Loucy (cell line): ENCODE measurements at regions not wholly inside any gene's neighbourhood (a gene's known extent, or its start where the extent isn't known, plus 50 kb on each side); places are given as distances from the start of the nearest gene placed in this dataset.

Experiments used
- H2AFZ ChIP-seq: fragments of 200-600 bp; sonication (generic); 2 replicates; pipeline ENCODE4 v1.6.0; 2016; ENCODE audit warnings: antibody characterized with exemption, mild to moderate bottlenecking, low read length, moderate library complexity
- H3F3A ChIP-seq: fragments of 200-600 bp; 2 replicates; pipeline ENCODE4 v1.6.0; 2016; ENCODE audit warnings: antibody characterized with exemption, low read depth, mild to moderate bottlenecking
- H3K27me3 ChIP-seq: fragments of 200-600 bp; sonication (generic); 2 replicates; pipeline ENCODE4 v1.6.1; 2014; ENCODE audit warnings: low read length, mild to moderate bottlenecking; ENCODE audit not compliant: insufficient read depth, poor library complexity, severe bottlenecking
- H3K36me3 ChIP-seq: fragments of 200-600 bp; sonication (generic); 2 replicates; pipeline ENCODE4 v1.6.1; 2016; ENCODE audit warnings: low read length; ENCODE audit not compliant: insufficient read depth
- H3K4me1 ChIP-seq: fragments of 200-600 bp; sonication (generic); 2 replicates; pipeline ENCODE4 v1.5.1; 2014; ENCODE audit warnings: low read length, mild to moderate bottlenecking; ENCODE audit not compliant: insufficient read depth, poor library complexity, severe bottlenecking
- H3K4me2 ChIP-seq: fragments of 200-600 bp; sonication (generic); 2 replicates; pipeline ENCODE4 v1.6.0; 2014; ENCODE audit warnings: antibody characterized with exemption, low read length, low read depth, mild to moderate bottlenecking; ENCODE audit not compliant: poor library complexity, severe bottlenecking
- H3K4me3 ChIP-seq: fragments of 200-600 bp; sonication (generic); 2 replicates; pipeline ENCODE4 v1.5.1; 2014; ENCODE audit warnings: low read length, mild to moderate bottlenecking, mixed read lengths; ENCODE audit not compliant: poor library complexity, severe bottlenecking
- H3K79me2 ChIP-seq: fragments of 200-600 bp; sonication (generic); 2 replicates; pipeline ENCODE4 v1.6.1; 2014; ENCODE audit warnings: low read length; ENCODE audit not compliant: insufficient read depth
- H3K9ac ChIP-seq: fragments of 200-600 bp; sonication (generic); 2 replicates; pipeline ENCODE4 v1.6.0; 2014; ENCODE audit warnings: mild to moderate bottlenecking, low read depth, low read length, moderate library complexity; ENCODE audit not compliant: poor library complexity, severe bottlenecking
- H3K9me2 ChIP-seq: fragments of 200-600 bp; sonication (generic); replicated peaks from 2 replicates; pipeline ENCODE4 v1.6.1; 2016; ENCODE audit warnings: low read depth, low read length, mixed read lengths
- H3K9me3 ChIP-seq: fragments of 200-600 bp; sonication (generic); 2 replicates; pipeline ENCODE4 v1.6.1; 2014; ENCODE audit warnings: mild to moderate bottlenecking, antibody characterized with exemption, low read length, low read depth; ENCODE audit not compliant: insufficient read depth
- H4K20me1 ChIP-seq: fragments of 200-600 bp; sonication (generic); 2 replicates; pipeline ENCODE4 v1.6.0; 2014; ENCODE audit warnings: antibody characterized with exemption, low read length, mild to moderate bottlenecking; ENCODE audit not compliant: insufficient read depth, poor library complexity, severe bottlenecking
- CTCF ChIP-seq: fragments of 200-600 bp; sonication (generic); conservative IDR thresholded peaks from 2 replicates; pipeline ENCODE4 v1.5.1; 2014; ENCODE audit warnings: mild to moderate bottlenecking, antibody characterized with exemption, low read length
- EZH2phosphoT487 ChIP-seq: fragments of 200-600 bp; IDR thresholded peaks from 2 replicates; pipeline ENCODE4 v1.6.1; 2018; ENCODE audit warnings: antibody characterized with exemption, mild to moderate bottlenecking, moderate library complexity, borderline replicate concordance

DNA sequence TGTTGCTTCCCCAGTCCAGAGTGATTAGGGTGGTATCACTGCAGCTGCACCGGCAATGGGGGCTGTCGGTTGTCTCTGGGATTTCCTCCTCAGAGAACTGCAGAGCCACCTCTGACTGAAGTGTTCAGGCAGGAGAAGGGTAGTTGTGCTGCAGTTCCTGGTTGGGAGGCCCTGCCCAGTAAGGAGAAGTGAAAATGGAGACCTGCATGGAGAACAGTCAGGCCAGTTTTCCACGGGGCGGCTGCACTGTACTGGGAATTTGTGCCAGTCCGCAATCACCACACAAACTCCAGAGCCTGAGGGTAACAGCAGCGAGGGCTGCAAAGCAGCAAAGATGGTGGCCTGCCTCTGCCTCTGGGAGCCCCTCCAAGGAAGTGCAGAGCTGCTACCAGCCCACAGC is 58.1 kb upstream of the CCDC190 start:
- H3K79me2 ChIP-seq, result no peaks in the 10 kb centered on the region
- no peaks in the 10 kb centered on the region for H3F3A ChIP-seq
- no peaks in the 10 kb centered on the region for H4K20me1 ChIP-seq
- TF ChIP-seq CTCF (no peak), EZH2phosphoT487 (no peak)
- H3K9me2 ChIP-seq, result no peaks in the 10 kb centered on the region
- H2AFZ ChIP-seq, result no peak overlapping the region
- H3K9ac ChIP-seq, result no peak overlapping the region
- peaks cover 15% of the 10 kb centered on the region for H3K27me3 ChIP-seq
- H3K9me3 ChIP-seq, result no peaks in the 10 kb centered on the region
- H3K4me3 ChIP-seq, result no peak overlapping the region
- no peak overlapping the region for H3K4me2 ChIP-seq
- H3K36me3 ChIP-seq, result no peaks in the 10 kb centered on the region
- H3K4me1 ChIP-seq, result peaks cover 4% of the 10 kb centered on the region

DNA sequence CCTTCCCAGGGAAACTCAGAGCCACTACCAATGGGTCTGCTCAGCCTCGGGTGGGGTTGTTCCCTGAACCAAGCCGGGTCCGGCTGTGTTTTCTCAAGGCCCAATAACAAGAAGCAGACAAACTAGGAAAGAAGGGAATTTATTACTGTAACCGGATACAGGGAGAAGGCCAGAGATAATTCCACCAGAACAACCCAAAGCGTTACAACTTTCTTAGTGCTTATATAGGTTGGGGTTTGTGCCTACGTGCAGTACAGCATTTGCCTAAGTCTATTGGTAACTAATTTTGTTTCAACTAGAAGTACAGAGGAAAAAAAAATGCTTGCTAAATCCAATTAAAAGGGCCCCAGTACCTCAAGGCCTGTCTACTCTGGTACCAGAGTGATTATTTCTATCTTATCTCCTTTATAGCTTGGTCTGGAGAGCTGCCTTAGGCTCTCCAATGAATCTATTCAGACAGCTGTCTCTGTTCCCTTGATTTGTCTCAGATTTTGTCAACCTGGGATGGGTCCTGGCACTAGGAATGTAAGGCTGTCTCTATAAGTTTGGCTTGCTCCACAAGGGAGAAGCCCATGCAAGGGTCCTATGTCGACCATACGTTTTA is 57.3 kb upstream of the CCDC190 start:
- Histone ChIP-seq H2AFZ (no peak overlapping the region), H3K4me2 (no peak overlapping the region), H3K9ac (no peak overlapping the region), H3K9me2 (no peaks in the 10 kb centered on the region), H4K20me1 (no peaks in the 10 kb centered on the region), H3K27me3 (peaks cover 8% of the 10 kb centered on the region), H3K4me3 (no peak overlapping the region), H3K4me1 (peaks cover 4% of the 10 kb centered on the region), H3K9me3 (no peaks in the 10 kb centered on the region), H3K79me2 (no peaks in the 10 kb centered on the region), H3K36me3 (no peaks in the 10 kb centered on the region), H3F3A (no peaks in the 10 kb centered on the region)
- TF ChIP-seq EZH2phosphoT487 (no peak), CTCF (no peak)

DNA sequence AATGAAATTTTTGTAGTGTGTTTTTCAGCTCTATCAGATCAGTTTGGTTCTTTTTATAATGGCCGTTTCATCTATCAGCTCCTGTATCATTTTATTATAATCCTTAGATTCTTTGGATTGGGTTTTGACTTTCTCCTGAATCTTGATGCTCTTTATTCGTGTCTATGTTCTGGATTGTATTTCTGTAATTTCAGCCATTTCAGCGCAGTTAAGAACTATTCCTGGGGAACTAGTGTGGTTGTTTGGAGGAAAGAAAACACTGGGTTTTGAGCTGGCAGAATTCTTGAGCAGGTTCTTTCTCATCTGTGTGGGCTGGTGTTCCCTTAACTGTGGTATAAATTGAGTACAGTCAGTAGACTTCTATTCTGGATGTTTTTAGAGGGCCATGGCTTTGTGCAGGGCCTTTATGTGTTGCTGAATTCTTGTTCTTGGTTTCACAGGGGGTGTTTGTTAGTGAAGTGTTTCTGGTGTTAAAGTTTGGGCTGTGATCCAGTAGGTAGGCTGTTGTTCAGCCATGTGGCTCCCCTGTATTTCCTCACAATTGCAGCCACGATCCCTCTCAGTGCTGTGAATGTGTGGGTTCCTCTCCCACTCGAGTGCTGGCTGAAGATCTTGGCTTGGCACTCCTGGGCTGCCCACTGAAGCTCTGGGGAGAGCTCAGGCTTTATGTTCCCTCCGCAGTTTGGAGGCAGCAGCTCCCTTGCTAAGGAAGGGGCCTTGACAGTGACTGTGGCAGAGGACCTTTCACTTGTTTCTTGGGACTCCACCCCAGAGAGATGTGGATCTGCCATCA is 56.0 kb upstream of the CCDC190 start:
- Histone ChIP-seq H3K27me3 (peaks cover 8% of the 10 kb centered on the region), H4K20me1 (no peaks in the 10 kb centered on the region), H3K9me2 (no peaks in the 10 kb centered on the region), H2AFZ (no peak overlapping the region), H3K4me2 (no peak overlapping the region), H3K9ac (no peak overlapping the region), H3K9me3 (no peaks in the 10 kb centered on the region; the same call in 1 of the 2 replicates), H3K79me2 (no peaks in the 10 kb centered on the region), H3K4me1 (no peaks in the 10 kb centered on the region), H3F3A (no peaks in the 10 kb centered on the region), H3K4me3 (no peak overlapping the region), H3K36me3 (no peaks in the 10 kb centered on the region)
- TF ChIP-seq EZH2phosphoT487, result no peak
- TF ChIP-seq CTCF, result no peak
